DMS153 treated with DMSO at 0.1 percent for 48 hours (cell line): ENCODE measurements at regions not wholly inside any gene's neighbourhood (a gene's known extent, or its start where the extent isn't known, plus 50 kb on each side); places are given as distances from the start of the nearest gene placed in this dataset.

Experiments used
- DNase-seq: peaks from one replicate; lab custom pipeline; 2025; ENCODE audit not compliant: unreplicated experiment; lab: John Stamatoyannopoulos, UW

GRCh38 chr7:52285689-52286088 is 749.7 kb upstream of the POM121L12 start:
- no peak for DNase-seq

GRCh38 chr7:52283335-52283734 is 752.1 kb upstream of the POM121L12 start:
- no peak for DNase-seq

GRCh38 chr7:52273685-52274610 is 761.5 kb upstream of the POM121L12 start:
- no peak for DNase-seq

DNA sequence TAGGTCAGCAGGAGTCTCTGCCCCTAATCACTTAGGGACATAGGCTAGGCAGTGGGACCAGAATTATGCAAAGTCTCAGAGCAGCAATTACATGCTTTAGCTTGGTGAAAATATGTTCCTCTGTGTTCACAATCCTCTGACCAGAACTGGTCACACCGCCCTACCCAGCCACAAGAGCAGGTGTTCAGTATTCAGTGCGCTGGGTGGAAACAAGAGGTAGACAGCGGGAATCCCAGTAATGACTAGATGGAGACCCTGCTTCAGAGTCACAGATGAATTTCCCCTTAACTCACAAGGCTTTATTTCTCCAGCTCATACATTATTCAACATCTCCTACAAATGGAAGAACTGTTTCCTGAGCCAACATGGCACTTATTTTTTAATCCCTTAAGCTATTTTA is 763.7 kb upstream of the POM121L12 start:
- DNase-seq: no peak

GRCh38 chr7:52270301-52270700 is 765.1 kb upstream of the POM121L12 start:
- DNase-seq: no peak

- DNase-seq: no peak
These were observed 765.8 kb upstream of the POM121L12 start for GRCh38 chr7:52269669-52270068.

DNA sequence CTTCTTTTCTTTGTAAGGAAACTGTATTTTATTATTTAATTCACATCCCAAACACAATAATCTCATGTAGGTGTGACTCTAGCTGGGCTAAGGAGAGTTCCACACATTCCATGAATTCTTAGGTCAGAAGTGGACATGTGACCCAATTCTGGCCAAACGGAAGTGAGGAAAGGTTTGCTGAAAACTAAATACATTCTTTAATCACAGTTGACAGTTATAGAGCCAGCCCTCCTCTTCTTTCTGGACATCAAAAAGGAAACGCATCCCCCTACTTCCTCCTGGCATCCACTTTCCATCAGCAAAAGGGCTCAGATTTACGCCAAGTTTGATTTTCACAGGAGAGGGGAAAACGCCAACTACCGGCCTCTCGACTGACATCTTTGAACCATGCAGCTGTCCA is 774.4 kb upstream of the POM121L12 start:
- no peak for DNase-seq

DNA sequence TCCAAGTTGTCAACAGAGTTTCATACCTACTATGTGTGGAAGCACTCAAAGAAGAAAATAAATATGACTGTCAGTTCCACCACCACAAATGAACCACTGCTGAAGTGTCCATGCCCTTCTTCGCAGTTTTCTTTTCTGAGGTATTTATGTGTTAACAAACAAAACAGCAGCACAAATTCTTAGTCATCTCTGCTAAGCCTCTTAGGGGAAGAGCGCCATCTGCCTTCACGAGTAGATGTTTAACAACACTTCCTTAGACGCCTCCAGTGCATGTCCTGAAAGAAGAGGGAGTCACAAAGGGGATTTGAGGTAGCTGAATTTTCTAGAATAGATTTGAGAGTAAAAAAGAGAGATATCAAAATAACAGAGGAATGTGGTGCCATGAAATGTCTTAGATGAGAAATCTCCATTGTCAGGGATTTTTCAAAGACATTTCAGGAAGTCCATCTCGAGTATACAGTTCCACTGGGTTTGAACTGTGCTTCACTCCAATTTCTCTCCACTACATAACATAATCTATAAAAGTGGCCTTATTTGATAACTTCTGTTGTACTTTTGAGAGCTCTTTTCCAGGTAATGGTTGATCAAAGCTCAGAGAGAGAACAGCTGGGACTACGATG is 775.3 kb upstream of the POM121L12 start:
- no peak for DNase-seq

DNA sequence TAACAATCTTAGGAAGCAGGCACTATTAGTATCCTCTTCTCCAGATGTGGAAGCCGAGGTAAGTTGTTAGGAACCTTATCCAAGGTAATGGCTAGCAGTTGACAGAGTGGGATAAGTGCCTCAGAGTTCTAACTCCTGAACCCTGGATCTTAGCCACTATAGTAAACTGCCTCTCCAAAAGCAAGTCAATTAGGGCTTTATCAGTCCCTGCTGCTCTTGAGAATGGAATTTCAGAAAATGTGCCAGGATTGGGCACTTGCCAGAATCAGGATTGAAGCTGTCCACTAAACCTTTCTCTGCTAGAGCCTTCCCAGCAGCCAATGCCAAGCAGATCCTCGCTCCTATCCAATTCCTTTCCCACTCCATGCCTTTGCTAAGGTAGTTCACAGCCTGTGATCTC is 777.5 kb upstream of the POM121L12 start:
- DNase-seq: no peak

GRCh38 chr7:52254396-52255010 is 780.9 kb upstream of the POM121L12 start:
- DNase-seq: no peak

DNA sequence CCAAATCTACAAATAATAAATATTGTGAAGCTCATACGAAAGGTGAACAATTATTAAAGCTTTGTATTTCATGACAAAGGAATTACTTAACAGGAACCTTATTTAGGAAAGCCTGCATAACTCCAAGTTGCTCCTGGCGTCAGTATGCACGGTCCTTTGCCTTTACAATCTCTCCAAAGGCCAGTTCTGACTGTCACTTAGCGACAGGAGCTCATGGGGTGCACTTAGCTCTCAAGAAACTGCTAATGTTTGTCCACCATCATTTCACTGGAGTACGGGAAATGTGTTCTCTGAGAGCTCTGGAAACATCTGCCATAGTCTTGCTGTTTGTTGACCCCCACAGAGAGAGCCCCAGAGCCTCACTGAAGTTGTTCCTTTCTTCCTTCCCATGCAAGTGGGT is 781.5 kb upstream of the POM121L12 start:
- DNase-seq: no peak

DNA sequence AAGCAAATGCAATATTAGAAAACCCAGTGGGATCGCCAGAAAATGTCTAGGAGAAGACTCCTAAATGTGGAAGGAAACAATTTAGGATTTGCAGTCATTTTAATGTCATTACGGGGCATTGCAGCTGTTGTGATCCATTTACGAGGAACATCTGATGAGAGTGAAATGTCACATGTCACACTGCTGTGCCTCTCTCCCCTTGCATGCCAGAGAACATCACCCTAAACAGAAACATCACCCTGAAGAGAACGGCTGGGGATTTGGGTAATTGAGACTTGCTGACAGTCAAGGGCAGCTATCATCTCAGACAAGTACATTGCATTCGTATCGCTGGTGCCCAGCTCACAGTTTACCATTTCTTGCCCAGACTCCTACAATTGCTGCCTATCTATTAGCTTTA is 785.7 kb upstream of the POM121L12 start:
- DNase-seq: no peak

DNA sequence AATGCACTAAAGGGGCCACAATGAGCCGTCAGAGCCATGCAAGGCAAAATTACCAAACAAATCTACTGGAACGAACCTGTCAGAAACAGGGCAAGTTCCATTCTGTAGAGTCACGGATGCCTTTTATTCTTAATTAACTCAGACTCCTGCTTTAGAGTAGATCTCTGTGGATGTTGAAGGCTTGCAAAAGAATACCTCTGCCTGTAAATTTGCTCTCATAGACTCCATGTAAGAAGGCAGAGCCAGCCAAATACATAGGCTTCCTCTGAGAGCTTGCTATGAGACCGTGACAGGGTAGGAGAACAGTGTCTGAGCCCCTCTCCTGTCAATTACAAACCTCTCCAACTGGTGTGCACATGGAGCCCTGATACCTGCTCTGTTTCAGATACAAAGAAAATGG is 787.9 kb upstream of the POM121L12 start:
- DNase-seq: no peak

DNA sequence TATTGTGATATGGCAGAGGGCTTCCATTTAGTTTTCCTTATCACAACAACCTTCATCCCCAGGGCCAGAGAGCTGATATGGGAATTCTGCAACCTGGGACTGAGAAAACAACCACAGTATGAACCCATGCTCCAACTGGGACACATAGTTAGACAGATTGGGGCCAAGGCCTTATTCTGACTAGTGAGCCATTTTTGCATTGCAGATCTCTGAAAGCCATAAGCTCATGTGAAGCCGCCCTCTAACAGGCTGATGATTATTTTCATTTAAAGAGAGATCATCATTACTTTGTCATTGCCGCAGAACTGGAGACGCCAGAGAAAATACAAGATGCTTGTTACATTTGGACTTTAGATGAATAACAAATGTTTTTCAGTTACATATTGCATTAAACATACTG is 791.7 kb upstream of the POM121L12 start:
- no peak for DNase-seq

- no peak for DNase-seq
These were observed 802.2 kb upstream of the POM121L12 start for GRCh38 chr7:52233248-52233647.

GRCh38 chr7:52211930-52212329 is 823.5 kb upstream of the POM121L12 start:
- no peak for DNase-seq

- no peak for DNase-seq
These were observed 825.8 kb upstream of the POM121L12 start for GRCh38 chr7:52209614-52210013.

GRCh38 chr7:52197221-52197620 is 838.2 kb upstream of the POM121L12 start:
- DNase-seq: no peak

DNA sequence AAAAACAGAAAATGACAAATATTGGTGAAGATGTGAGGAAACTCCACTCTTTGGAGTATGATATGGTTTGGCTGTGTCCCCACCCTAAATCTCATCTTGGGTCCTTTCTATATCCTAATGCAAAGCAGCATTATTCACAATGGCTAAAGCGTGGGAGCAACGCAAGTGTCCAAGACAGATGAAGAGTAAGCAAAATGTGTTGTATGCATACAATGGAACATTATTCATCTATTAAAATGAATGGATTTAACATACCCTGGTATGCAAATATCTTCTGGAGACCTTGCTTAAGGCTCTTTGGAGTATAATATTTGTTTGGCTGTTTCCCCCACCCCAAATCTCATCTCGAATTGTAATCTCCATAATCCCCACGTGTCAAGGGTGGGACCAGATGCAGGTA is 839.8 kb upstream of the POM121L12 start:
- no peak for DNase-seq

- DNase-seq: no peak
These were observed 846.2 kb upstream of the POM121L12 start for GRCh38 chr7:52189153-52189778.

DNA sequence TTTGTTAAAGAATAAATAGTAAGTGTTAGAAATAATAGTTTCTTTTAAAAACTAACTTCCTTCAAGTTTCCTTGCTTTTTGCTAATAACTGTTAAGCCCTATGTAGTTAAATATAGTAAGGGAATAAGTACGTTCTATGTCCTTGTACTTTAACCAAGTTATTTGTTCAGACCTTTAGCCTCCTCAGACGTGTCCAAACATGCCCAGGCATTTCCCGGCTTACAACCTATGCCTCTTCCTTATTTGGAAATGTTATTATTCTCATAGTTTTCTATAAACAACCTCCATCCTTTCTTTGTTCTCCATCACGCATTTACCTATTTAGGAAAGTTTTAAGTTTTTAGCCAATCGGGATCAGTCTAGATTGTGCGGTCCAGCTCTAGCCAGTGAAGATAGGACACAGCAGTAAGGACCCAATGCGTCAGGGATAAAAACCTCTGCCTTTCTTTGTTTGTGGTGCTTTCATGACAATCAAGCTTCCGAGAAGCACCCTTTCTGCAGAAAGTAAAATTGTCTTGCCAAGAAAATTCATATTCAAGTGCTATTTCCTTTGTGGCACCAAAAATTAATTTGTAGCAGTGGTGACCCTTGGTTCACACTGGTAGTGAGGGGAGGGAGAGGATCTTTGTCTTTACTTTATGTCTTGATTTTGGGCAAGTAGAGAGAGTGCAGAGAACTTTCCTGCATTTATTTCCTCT is 851.3 kb upstream of the POM121L12 start:
- DNase-seq: no peak
